SK-N-MC (cell line): ENCODE measurements at regions not wholly inside any gene's neighbourhood (a gene's known extent, or its start where the extent isn't known, plus 50 kb on each side); places are given as distances from the start of the nearest gene placed in this dataset.

Source experiments
- EZH2 ChIP-seq: fragments of 200-600 bp; sonication (generic); IDR thresholded peaks from one replicate; pipeline ENCODE4 v1.6.1; 2017; ENCODE audit warnings: antibody characterized with exemption
- FOXP2 ChIP-seq: optimal IDR thresholded peaks from 2 replicates; pipeline ENCODE3; 2011; ENCODE audit warnings: mild to moderate bottlenecking, moderate library complexity; ENCODE audit not compliant: insufficient read depth; ENCODE audit errors: extremely low read length, control extremely low read depth
- POLR2AphosphoS5 ChIP-seq: IDR thresholded peaks from 2 replicates; pipeline ENCODE4 v1.6.1; 2012; ENCODE audit warnings: mild to moderate bottlenecking, low read depth, low read length, borderline replicate concordance

GRCh38 chr12:86473231-86473630 lies 217.0 kb upstream of the MGAT4C start:
- no peak for TF ChIP-seq POLR2AphosphoS5
- TF ChIP-seq EZH2, result no peak
- no peak for TF ChIP-seq FOXP2
